Endothelial cell of umbilical vein (primary cell): ENCODE measurements at regions not wholly inside any gene's neighbourhood (a gene's known extent, or its start where the extent isn't known, plus 50 kb on each side); places are given as distances from the start of the nearest gene placed in this dataset.

ENCODE experiments used
- BruUV-seq: library from RNA; stranded (reverse); fragments of 400-500 nt; replicated peaks from 2 replicates; lab custom pipeline; 2021; lab: Mats Ljungman, UMichigan
- CTCF ChIA-PET: fragments of 300-600, 350-600 bp; sonication (Branson Sonifier 250); formaldehyde crosslinking; loops from one replicate; lab custom pipeline; 2021; ENCODE audit warnings: antibody characterized with exemption, inconsistent platforms; lab: Charles Lee
- POLR2A ChIA-PET: fragments of 300-600, 350-600 bp; sonication (Branson Sonifier 250); formaldehyde crosslinking; loops from one replicate; lab custom pipeline; 2021; ENCODE audit warnings: antibody characterized with exemption, inconsistent platforms; lab: Charles Lee
- DNase-seq: peaks from one replicate; pipeline ENCODE4 v3.0.0-alpha.2; 2011; ENCODE audit warnings: low read depth, low spot score
- FAIRE-seq: peaks from 2 replicates; lab custom pipeline; 2011; peaks lifted over from hg19 to GRCh38; lab: Jason Lieb, UNC
- H2AFZ ChIP-seq: 2 replicates; pipeline ENCODE4 v1.6.0; 2012; ENCODE audit warnings: low read depth, low read length, control low read depth, inconsistent platforms
- H3K27ac ChIP-seq: 2 replicates; pipeline ENCODE4 v1.5.1; 2011; ENCODE audit warnings: low read depth, mild to moderate bottlenecking, control low read depth, low read length, moderate library complexity; ENCODE audit not compliant: insufficient read depth
- H3K27me3 ChIP-seq, 2 experiments: 2 replicates each; pipeline versions ENCODE4 v1.6.0 to v1.6.1; 2011; ENCODE audit warnings: low read length in 2 of 2, mixed read lengths in 1 of 2; ENCODE audit not compliant: control insufficient read depth in 2 of 2, insufficient read depth in 2 of 2
- H3K36me3 ChIP-seq, 2 experiments: 2 replicates in 1 of 2; 3 replicates in 1 of 2; pipeline ENCODE4 v1.5.1; 2011; ENCODE audit warnings: low read length in 2 of 2, mild to moderate bottlenecking in 1 of 2, moderate library complexity in 1 of 2; ENCODE audit not compliant: control insufficient read depth in 2 of 2, insufficient read depth in 2 of 2; ENCODE audit errors: extremely low read depth in 1 of 2
- H3K4me1 ChIP-seq: 3 replicates; pipeline ENCODE4 v1.5.1; 2011; ENCODE audit warnings: mild to moderate bottlenecking, low read length; ENCODE audit not compliant: control insufficient read depth, insufficient read depth; ENCODE audit errors: extremely low read depth
- H3K4me2 ChIP-seq: 2 replicates; pipeline ENCODE4 v1.6.1; 2011; ENCODE audit warnings: low read length, control low read depth, mixed read lengths; ENCODE audit not compliant: insufficient read depth
- H3K4me3 ChIP-seq, 3 experiments: fragments of 200-600 bp in 1 of 3; sonication (generic), shearing (Covaris generic) in 1 of 3; replicated peaks in 1 of 3; 2 replicates each; pipeline ENCODE4 v1.5.1; 2011 to 2016; ENCODE audit warnings: control low read depth in 3 of 3, low read length in 3 of 3, mild to moderate bottlenecking in 2 of 3, inconsistent platforms in 1 of 3, low read depth in 1 of 3, moderate library complexity in 1 of 3; ENCODE audit not compliant: insufficient read depth in 1 of 3
- H3K79me2 ChIP-seq: 2 replicates; pipeline ENCODE4 v1.6.0; 2012; ENCODE audit warnings: low read length, inconsistent platforms; ENCODE audit not compliant: control insufficient read depth, insufficient read depth
- H3K9ac ChIP-seq: replicated peaks from 2 replicates; pipeline ENCODE3; 2011; ENCODE audit warnings: low read length, control low read depth; ENCODE audit not compliant: insufficient read depth; ENCODE audit errors: extremely low read depth
- H3K9me1 ChIP-seq: replicated peaks from 3 replicates; pipeline ENCODE4 v1.6.0; 2011; ENCODE audit warnings: mild to moderate bottlenecking, low read length; ENCODE audit not compliant: control insufficient read depth, insufficient read depth; ENCODE audit errors: extremely low read depth
- H3K9me3 ChIP-seq: replicated peaks from 2 replicates; pipeline ENCODE4 v1.5.1; 2012; ENCODE audit warnings: low read length, inconsistent platforms; ENCODE audit not compliant: control insufficient read depth, insufficient read depth
- H4K20me1 ChIP-seq: replicated peaks from 2 replicates; pipeline ENCODE3; 2011; ENCODE audit warnings: mild to moderate bottlenecking, low read length; ENCODE audit not compliant: control insufficient read depth, insufficient read depth; ENCODE audit errors: extremely low read depth
- EZH2 ChIP-seq: IDR thresholded peaks from 2 replicates; pipeline ENCODE4 v1.6.1; 2012; ENCODE audit warnings: borderline replicate concordance, low read depth, mild to moderate bottlenecking, moderate library complexity, low read length, inconsistent platforms; ENCODE audit not compliant: severe bottlenecking
- FOS ChIP-seq: IDR thresholded peaks from 2 replicates; pipeline ENCODE4 v1.6.1; 2011; ENCODE audit warnings: mild to moderate bottlenecking, low read length, moderate library complexity, borderline replicate concordance; ENCODE audit not compliant: insufficient read depth
- GATA2 ChIP-seq: IDR thresholded peaks from 2 replicates; pipeline ENCODE4 v1.7.0; 2011; ENCODE audit warnings: low read depth, mild to moderate bottlenecking, moderate library complexity, mixed read lengths, low read length; ENCODE audit not compliant: insufficient read length, insufficient read depth
- JUN ChIP-seq: IDR thresholded peaks from 2 replicates; pipeline ENCODE4 v1.6.1; 2011; ENCODE audit warnings: borderline replicate concordance, low read depth; ENCODE audit not compliant: insufficient read length, insufficient read depth
- MYC ChIP-seq: IDR thresholded peaks from one replicate; pipeline ENCODE4 v1.6.1; 2011; ENCODE audit warnings: mild to moderate bottlenecking, low read depth, low read length
- POLR2A ChIP-seq: IDR thresholded peaks from 2 replicates; pipeline ENCODE4 v1.6.1; 2012; ENCODE audit warnings: low read depth, mild to moderate bottlenecking, control low read depth, low read length
- POLR2AphosphoS5 ChIP-seq: IDR thresholded peaks from 2 replicates; pipeline ENCODE4 v1.6.1; 2012; ENCODE audit warnings: low read depth, mild to moderate bottlenecking, control low read depth, low read length, moderate library complexity; ENCODE audit not compliant: insufficient read depth
- dilution Hi-C: fragments of 300-500 bp; cut with MboI; formaldehyde crosslinking; loops from one replicate; pipeline ENCODE4 v1.15.0; 2019; ENCODE audit warnings: low sequenced_read_pairs; ENCODE audit not compliant: extremely low pct_ligation_motif_present
- intact Hi-C: fragments of 100-400 bp; cut with micrococcal nuclease; formaldehyde crosslinking; loops from one replicate; pipeline ENCODE4 v1.10.0; 2022
- TF ChIP-seq, protein P1 (sequence below): IDR thresholded peaks from 2 replicates; pipeline ENCODE4 v1.6.1; 2011; ENCODE audit not compliant: insufficient read depth, insufficient read length
- TF ChIP-seq, protein P2 (sequence below), 2 donors: IDR thresholded peaks; 1 replicate in 1 of 2; 2 replicates in 1 of 2; pipeline ENCODE4 v1.5.1; 2011; ENCODE audit warnings: low read length in 2 of 2, mild to moderate bottlenecking in 2 of 2, moderate library complexity in 2 of 2, control low read depth in 1 of 2, inconsistent platforms in 1 of 2, low read depth in 1 of 2; ENCODE audit not compliant: insufficient read depth in 1 of 2; ENCODE audit errors: extremely low read depth in 1 of 2

DNA sequence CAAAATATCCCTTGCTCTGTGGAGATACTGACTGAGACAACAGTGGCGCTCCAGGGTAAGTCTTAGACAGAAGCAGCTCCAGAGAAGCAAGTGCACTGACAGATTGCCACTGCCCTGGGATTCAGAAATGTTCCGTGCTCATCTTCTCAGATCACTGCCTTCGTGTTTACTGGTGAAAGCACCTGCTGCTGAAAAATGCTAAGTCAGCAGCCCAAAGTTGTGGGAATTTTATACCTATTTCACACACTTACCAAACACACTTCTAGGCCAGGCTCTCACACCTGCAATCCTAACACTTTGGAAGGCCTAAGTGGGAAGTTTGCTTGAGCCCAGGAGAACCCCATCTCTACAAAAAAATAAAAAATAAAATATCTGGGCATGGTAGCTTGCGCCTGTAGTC is 63.2 kb upstream of the DLX6 start:
- H3K4me1 ChIP-seq = no peaks in the 10 kb centered on the region
- intact Hi-C loops (no loop called here), dilution Hi-C loops (no loop called here)
- H3K27ac ChIP-seq = no peak overlapping the region
- no TSS peak for BruUV-seq
- DNase-seq (no peak), FAIRE-seq (no peak)
- no peak overlapping the region for H3K4me3 ChIP-seq
- no peak overlapping the region for H3K4me2 ChIP-seq
- no peaks in the 10 kb centered on the region for H4K20me1 ChIP-seq
- ChIA-PET CTCF (no interaction called here), POLR2A (no interaction called here)
- TF ChIP-seq, protein P1, sequence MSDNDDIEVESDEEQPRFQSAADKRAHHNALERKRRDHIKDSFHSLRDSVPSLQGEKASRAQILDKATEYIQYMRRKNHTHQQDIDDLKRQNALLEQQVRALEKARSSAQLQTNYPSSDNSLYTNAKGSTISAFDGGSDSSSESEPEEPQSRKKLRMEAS = no peak
- TF ChIP-seq MYC (no peak), POLR2A (no peak), GATA2 (no peak), POLR2AphosphoS5 (no peak), JUN (no peak), EZH2 (no peak), FOS (no peak)
- TF ChIP-seq, protein P2, sequence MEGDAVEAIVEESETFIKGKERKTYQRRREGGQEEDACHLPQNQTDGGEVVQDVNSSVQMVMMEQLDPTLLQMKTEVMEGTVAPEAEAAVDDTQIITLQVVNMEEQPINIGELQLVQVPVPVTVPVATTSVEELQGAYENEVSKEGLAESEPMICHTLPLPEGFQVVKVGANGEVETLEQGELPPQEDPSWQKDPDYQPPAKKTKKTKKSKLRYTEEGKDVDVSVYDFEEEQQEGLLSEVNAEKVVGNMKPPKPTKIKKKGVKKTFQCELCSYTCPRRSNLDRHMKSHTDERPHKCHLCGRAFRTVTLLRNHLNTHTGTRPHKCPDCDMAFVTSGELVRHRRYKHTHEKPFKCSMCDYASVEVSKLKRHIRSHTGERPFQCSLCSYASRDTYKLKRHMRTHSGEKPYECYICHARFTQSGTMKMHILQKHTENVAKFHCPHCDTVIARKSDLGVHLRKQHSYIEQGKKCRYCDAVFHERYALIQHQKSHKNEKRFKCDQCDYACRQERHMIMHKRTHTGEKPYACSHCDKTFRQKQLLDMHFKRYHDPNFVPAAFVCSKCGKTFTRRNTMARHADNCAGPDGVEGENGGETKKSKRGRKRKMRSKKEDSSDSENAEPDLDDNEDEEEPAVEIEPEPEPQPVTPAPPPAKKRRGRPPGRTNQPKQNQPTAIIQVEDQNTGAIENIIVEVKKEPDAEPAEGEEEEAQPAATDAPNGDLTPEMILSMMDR (IDR thresholded peaks at IDR 0.05; ENCODE audit: extremely low read depth in 1 of 2, insufficient read depth in 1 of 2, low read depth in 1 of 2, low read length in 2 of 2) = no peak
- H3K9ac ChIP-seq = no peak overlapping the region
- no peaks in the 10 kb centered on the region for H3K9me1 ChIP-seq
- no peaks in the 10 kb centered on the region for H3K36me3 ChIP-seq
- H3K79me2 ChIP-seq = no peaks in the 10 kb centered on the region
- no peak overlapping the region for H2AFZ ChIP-seq
- H3K27me3 ChIP-seq = no peaks in the 10 kb centered on the region
- no peaks in the 10 kb centered on the region for H3K9me3 ChIP-seq
